Epithelial cell of esophagus (primary cell): ENCODE measurements at regions not wholly inside any gene's neighbourhood (a gene's known extent, or its start where the extent isn't known, plus 50 kb on each side); places are given as distances from the start of the nearest gene placed in this dataset.

ENCODE experiments used
- DNase-seq: peaks from one replicate; pipeline ENCODE4 v3.0.0; 2010; ENCODE audit warnings: low read depth
- H3K4me3 ChIP-seq: 2 replicates; pipeline ENCODE4 v1.5.1; 2011; ENCODE audit warnings: mild to moderate bottlenecking, low read length, control low read depth
- TF ChIP-seq, protein P1 (sequence below): IDR thresholded peaks from 2 replicates; pipeline ENCODE4 v1.5.1; 2011; ENCODE audit warnings: low read depth, mild to moderate bottlenecking, low read length, control low read depth, inconsistent platforms; ENCODE audit not compliant: insufficient read depth; ENCODE audit errors: missing control alignments

DNA sequence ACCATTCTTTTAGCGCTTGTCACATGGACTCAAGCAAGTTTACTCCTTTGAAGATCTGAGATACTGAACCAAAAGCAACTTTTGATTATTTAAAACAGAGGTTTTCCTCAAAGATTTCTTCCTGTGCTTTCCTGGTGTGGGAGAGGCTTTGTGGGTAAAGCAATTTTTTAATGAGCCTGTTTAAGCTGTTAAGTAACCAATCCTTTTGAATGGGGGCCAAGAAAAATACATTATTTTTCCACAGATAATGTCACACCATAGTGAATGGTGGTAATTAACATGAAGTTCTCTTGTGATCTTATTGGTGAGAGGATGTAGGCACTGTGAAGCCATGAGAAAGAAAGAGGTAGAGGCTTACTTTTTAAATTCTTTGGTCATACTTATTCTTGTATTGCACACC, 55.8 kb upstream of the OBI1 start:
- TF ChIP-seq, protein P1, sequence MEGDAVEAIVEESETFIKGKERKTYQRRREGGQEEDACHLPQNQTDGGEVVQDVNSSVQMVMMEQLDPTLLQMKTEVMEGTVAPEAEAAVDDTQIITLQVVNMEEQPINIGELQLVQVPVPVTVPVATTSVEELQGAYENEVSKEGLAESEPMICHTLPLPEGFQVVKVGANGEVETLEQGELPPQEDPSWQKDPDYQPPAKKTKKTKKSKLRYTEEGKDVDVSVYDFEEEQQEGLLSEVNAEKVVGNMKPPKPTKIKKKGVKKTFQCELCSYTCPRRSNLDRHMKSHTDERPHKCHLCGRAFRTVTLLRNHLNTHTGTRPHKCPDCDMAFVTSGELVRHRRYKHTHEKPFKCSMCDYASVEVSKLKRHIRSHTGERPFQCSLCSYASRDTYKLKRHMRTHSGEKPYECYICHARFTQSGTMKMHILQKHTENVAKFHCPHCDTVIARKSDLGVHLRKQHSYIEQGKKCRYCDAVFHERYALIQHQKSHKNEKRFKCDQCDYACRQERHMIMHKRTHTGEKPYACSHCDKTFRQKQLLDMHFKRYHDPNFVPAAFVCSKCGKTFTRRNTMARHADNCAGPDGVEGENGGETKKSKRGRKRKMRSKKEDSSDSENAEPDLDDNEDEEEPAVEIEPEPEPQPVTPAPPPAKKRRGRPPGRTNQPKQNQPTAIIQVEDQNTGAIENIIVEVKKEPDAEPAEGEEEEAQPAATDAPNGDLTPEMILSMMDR: no peak
- no peak for DNase-seq
- H3K4me3 ChIP-seq: no peak overlapping the region

- TF ChIP-seq, protein P1: no peak
- H3K4me3 ChIP-seq: no peak overlapping the region
- no peak for DNase-seq
Observed at GRCh38 chr13:78712831-78713230, 53.9 kb upstream of the OBI1 start.

DNA sequence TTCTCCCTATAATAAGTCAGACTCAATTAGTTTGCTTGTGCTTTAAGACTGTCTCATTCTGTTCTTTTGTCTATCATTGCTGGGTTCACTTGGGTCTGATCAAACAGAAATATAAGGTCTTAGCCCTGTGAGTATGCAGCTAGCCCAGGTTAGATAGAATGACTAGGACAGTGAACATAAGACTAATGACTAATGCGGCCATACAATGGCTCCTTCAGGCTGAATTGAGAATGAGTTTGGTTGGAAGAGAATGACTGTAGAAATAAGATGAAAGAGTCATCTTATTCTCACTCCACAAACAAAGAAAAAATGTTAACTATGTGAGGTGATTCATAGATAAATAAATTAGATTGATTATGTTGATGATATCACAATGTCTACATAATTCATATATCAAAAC, 50.1 kb upstream of the OBI1 start:
- DNase-seq: peak; percentile 68
- TF ChIP-seq, protein P1: no peak
- H3K4me3 ChIP-seq: no peak overlapping the region
